WTC11 (cell line): ENCODE measurements at regions not wholly inside any gene's neighbourhood (a gene's known extent, or its start where the extent isn't known, plus 50 kb on each side); places are given as distances from the start of the nearest gene placed in this dataset.

Experiments used
- ATAC-seq: fragments of 200-7000 bp; cut with Tn5 transposase; 2 replicates; pipeline ENCODE4 v1.10.0; 2021; ENCODE audit warnings: mild to moderate bottlenecking, moderate library complexity
- CTCF ChIA-PET: fragments of 300-600 bp; sonication (Branson Sonifier 250); formaldehyde crosslinking; loops from one replicate; lab custom pipeline; 2021; ENCODE audit warnings: antibody characterized with exemption; lab: Charles Lee
- POLR2A ChIA-PET: fragments of 350-600 bp; sonication (Branson Sonifier 250); formaldehyde crosslinking; loops from one replicate; lab custom pipeline; 2021; ENCODE audit warnings: antibody characterized with exemption; lab: Charles Lee
- DNase-seq: peaks from one replicate; pipeline ENCODE4 v3.0.0; 2021; ENCODE audit warnings: low spot score
- H3K27ac Mint-ChIP-seq: 2 replicates; pipeline ENCODE4 v1.8.0; 2021; ENCODE audit warnings: mixed read lengths
- H3K27me3 Mint-ChIP-seq: 2 replicates; pipeline ENCODE4 v1.8.0; 2021; ENCODE audit warnings: low read depth, mild to moderate bottlenecking, moderate library complexity, mixed read lengths
- H3K36me3 Mint-ChIP-seq: 2 replicates; pipeline ENCODE4 v1.8.0; 2021; ENCODE audit warnings: mixed read lengths
- H3K4me1 Mint-ChIP-seq: 2 replicates; pipeline ENCODE4 v1.8.0; 2022; ENCODE audit warnings: mixed read lengths
- H3K4me3 Mint-ChIP-seq: 2 replicates; pipeline ENCODE4 v1.8.0; 2021; ENCODE audit warnings: mild to moderate bottlenecking, moderate library complexity, mixed read lengths
- H3K9me3 Mint-ChIP-seq: 2 replicates; pipeline ENCODE4 v1.8.0; 2021; ENCODE audit warnings: mixed read lengths
- EMX1 ChIP-seq: fragments of 250-450 bp; sonication (Bioruptor Pico); IDR thresholded peaks from 2 replicates; pipeline ENCODE4 v1.8.0; 2021; ENCODE audit warnings: mild to moderate bottlenecking
- GABPB1 ChIP-seq: sonication (generic); formaldehyde crosslinking; IDR thresholded peaks from 2 replicates; pipeline ENCODE4 v1.8.1; 2023; ENCODE audit warnings: mild to moderate bottlenecking, missing genetic modification reagents
- JUN ChIP-seq: sonication (generic); formaldehyde crosslinking; IDR thresholded peaks from 2 replicates; pipeline ENCODE4 v1.8.0; 2023; ENCODE audit warnings: mild to moderate bottlenecking, missing genetic modification reagents
- NFATC4 ChIP-seq: fragments of 250-450 bp; sonication (Bioruptor Pico); IDR thresholded peaks from 2 replicates; pipeline ENCODE4 v1.9.0; 2021; ENCODE audit warnings: mild to moderate bottlenecking
- OVOL2 ChIP-seq: fragments of 250-450 bp; sonication (Bioruptor Pico); IDR thresholded peaks from 2 replicates; pipeline ENCODE4 v1.9.0; 2021; ENCODE audit warnings: mild to moderate bottlenecking, borderline replicate concordance
- SMAD4 ChIP-seq: sonication (generic); formaldehyde crosslinking; IDR thresholded peaks from 2 replicates; pipeline ENCODE4 v1.8.0; 2022; ENCODE audit warnings: mild to moderate bottlenecking, missing genetic modification reagents
- ZNF121 ChIP-seq: sonication (generic); formaldehyde crosslinking; IDR thresholded peaks from 2 replicates; pipeline ENCODE4 v1.8.0; 2023; ENCODE audit warnings: missing genetic modification reagents
- ZNF219 ChIP-seq: sonication (generic); formaldehyde crosslinking; IDR thresholded peaks from 2 replicates; pipeline ENCODE4 v1.8.0; 2023; ENCODE audit warnings: missing genetic modification reagents, mild to moderate bottlenecking, borderline replicate concordance
- ZNF317 ChIP-seq: sonication (generic); formaldehyde crosslinking; IDR thresholded peaks from 2 replicates; pipeline ENCODE4 v1.8.1; 2023; ENCODE audit warnings: low read depth, mild to moderate bottlenecking, moderate library complexity, missing genetic modification reagents, borderline replicate concordance
- TF ChIP-seq, protein P1 (sequence below): fragments of 250-450 bp; sonication (Bioruptor Pico); IDR thresholded peaks from 2 replicates; pipeline ENCODE4 v1.9.0; 2021; ENCODE audit warnings: mild to moderate bottlenecking, borderline replicate concordance
- TF ChIP-seq, protein P2 (sequence below): fragments of 250-450 bp; sonication (Bioruptor Pico); IDR thresholded peaks from 2 replicates; pipeline ENCODE4 v1.9.0; 2021; ENCODE audit warnings: moderate library complexity, mild to moderate bottlenecking, inconsistent platforms, borderline replicate concordance
- TF ChIP-seq, protein P3 (sequence below): fragments of 250-450 bp; sonication (Bioruptor Pico); IDR thresholded peaks from 2 replicates; pipeline ENCODE4 v1.8.0; 2021; ENCODE audit warnings: mild to moderate bottlenecking
- TF ChIP-seq, protein P4 (sequence below): sonication (generic); formaldehyde crosslinking; IDR thresholded peaks from 2 replicates; pipeline ENCODE4 v1.8.0; 2022; ENCODE audit warnings: missing genetic modification reagents
- TF ChIP-seq, protein P5 (sequence below): sonication (generic); formaldehyde crosslinking; IDR thresholded peaks from 2 replicates; pipeline ENCODE4 v1.8.0; 2022; ENCODE audit warnings: mild to moderate bottlenecking, missing genetic modification reagents
- TF ChIP-seq, protein P6 (sequence below): sonication (generic); formaldehyde crosslinking; IDR thresholded peaks from 2 replicates; pipeline ENCODE4 v1.8.0; 2023; ENCODE audit warnings: mild to moderate bottlenecking, missing genetic modification reagents
- TF ChIP-seq, protein P7 (sequence below): sonication (generic); formaldehyde crosslinking; IDR thresholded peaks from 2 replicates; pipeline ENCODE4 v1.8.1; 2022; ENCODE audit warnings: mild to moderate bottlenecking, missing genetic modification reagents, moderate library complexity, borderline replicate concordance
- TF ChIP-seq, protein P8 (sequence below): sonication (generic); formaldehyde crosslinking; IDR thresholded peaks from 2 replicates; pipeline ENCODE4 v1.8.0; 2022; ENCODE audit warnings: mild to moderate bottlenecking, missing genetic modification reagents

DNA sequence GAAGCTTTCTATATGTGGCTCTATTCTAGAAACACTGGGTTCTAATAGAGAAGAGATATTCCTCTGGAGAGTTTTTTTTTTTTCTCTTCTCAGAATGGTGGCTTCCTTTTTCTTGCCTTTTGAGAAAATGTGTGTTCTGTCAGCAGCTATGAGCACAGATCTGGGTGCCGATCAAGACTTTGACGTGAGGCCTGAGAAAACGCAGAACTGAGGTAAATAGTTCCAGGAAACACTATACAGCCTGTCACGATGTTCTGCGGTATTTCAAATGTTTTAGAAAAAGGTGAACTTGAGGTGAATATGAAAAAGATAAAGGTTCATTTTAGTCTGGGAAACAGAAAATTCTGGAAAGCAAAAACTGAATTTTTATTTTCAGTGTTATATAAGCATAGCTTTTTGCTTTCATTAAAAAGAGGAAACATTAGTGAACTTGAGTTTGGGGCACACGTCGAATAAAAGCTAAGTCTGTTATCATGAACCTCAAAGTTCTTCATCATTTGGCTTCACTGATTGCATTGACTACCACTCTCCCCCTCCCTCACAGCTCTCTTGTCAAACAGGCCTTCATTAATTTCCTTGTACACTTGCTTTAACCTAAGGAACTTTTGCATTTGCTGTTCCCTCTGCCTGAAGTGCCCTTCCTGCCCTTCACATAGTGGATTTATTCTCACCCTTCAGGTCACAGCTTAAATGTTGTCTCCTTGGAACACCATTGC, 265.1 kb downstream of the NFKBIZ start (continued):
- TF ChIP-seq, protein P1, sequence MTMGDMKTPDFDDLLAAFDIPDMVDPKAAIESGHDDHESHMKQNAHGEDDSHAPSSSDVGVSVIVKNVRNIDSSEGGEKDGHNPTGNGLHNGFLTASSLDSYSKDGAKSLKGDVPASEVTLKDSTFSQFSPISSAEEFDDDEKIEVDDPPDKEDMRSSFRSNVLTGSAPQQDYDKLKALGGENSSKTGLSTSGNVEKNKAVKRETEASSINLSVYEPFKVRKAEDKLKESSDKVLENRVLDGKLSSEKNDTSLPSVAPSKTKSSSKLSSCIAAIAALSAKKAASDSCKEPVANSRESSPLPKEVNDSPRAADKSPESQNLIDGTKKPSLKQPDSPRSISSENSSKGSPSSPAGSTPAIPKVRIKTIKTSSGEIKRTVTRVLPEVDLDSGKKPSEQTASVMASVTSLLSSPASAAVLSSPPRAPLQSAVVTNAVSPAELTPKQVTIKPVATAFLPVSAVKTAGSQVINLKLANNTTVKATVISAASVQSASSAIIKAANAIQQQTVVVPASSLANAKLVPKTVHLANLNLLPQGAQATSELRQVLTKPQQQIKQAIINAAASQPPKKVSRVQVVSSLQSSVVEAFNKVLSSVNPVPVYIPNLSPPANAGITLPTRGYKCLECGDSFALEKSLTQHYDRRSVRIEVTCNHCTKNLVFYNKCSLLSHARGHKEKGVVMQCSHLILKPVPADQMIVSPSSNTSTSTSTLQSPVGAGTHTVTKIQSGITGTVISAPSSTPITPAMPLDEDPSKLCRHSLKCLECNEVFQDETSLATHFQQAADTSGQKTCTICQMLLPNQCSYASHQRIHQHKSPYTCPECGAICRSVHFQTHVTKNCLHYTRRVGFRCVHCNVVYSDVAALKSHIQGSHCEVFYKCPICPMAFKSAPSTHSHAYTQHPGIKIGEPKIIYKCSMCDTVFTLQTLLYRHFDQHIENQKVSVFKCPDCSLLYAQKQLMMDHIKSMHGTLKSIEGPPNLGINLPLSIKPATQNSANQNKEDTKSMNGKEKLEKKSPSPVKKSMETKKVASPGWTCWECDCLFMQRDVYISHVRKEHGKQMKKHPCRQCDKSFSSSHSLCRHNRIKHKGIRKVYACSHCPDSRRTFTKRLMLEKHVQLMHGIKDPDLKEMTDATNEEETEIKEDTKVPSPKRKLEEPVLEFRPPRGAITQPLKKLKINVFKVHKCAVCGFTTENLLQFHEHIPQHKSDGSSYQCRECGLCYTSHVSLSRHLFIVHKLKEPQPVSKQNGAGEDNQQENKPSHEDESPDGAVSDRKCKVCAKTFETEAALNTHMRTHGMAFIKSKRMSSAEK (CRISPR knock-in tag), result no peak
- TF ChIP-seq, protein P2, sequence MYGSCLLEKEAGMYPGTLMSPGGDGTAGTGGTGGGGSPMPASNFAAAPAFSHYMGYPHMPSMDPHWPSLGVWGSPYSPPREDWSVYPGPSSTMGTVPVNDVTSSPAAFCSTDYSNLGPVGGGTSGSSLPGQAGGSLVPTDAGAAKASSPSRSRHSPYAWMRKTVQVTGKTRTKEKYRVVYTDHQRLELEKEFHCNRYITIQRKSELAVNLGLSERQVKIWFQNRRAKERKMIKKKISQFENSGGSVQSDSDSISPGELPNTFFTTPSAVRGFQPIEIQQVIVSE (CRISPR knock-in tag), result no peak
- TF ChIP-seq NFATC4 (CRISPR knock-in tag), result no peak
- TF ChIP-seq, protein P3, sequence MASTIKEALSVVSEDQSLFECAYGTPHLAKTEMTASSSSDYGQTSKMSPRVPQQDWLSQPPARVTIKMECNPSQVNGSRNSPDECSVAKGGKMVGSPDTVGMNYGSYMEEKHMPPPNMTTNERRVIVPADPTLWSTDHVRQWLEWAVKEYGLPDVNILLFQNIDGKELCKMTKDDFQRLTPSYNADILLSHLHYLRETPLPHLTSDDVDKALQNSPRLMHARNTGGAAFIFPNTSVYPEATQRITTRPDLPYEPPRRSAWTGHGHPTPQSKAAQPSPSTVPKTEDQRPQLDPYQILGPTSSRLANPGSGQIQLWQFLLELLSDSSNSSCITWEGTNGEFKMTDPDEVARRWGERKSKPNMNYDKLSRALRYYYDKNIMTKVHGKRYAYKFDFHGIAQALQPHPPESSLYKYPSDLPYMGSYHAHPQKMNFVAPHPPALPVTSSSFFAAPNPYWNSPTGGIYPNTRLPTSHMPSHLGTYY (CRISPR knock-in tag), result no peak
- TF ChIP-seq, protein P4, sequence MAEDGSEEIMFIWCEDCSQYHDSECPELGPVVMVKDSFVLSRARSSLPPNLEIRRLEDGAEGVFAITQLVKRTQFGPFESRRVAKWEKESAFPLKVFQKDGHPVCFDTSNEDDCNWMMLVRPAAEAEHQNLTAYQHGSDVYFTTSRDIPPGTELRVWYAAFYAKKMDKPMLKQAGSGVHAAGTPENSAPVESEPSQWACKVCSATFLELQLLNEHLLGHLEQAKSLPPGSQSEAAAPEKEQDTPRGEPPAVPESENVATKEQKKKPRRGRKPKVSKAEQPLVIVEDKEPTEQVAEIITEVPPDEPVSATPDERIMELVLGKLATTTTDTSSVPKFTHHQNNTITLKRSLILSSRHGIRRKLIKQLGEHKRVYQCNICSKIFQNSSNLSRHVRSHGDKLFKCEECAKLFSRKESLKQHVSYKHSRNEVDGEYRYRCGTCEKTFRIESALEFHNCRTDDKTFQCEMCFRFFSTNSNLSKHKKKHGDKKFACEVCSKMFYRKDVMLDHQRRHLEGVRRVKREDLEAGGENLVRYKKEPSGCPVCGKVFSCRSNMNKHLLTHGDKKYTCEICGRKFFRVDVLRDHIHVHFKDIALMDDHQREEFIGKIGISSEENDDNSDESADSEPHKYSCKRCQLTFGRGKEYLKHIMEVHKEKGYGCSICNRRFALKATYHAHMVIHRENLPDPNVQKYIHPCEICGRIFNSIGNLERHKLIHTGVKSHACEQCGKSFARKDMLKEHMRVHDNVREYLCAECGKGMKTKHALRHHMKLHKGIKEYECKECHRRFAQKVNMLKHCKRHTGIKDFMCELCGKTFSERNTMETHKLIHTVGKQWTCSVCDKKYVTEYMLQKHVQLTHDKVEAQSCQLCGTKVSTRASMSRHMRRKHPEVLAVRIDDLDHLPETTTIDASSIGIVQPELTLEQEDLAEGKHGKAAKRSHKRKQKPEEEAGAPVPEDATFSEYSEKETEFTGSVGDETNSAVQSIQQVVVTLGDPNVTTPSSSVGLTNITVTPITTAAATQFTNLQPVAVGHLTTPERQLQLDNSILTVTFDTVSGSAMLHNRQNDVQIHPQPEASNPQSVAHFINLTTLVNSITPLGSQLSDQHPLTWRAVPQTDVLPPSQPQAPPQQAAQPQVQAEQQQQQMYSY, result no peak
- TF ChIP-seq, protein P5, sequence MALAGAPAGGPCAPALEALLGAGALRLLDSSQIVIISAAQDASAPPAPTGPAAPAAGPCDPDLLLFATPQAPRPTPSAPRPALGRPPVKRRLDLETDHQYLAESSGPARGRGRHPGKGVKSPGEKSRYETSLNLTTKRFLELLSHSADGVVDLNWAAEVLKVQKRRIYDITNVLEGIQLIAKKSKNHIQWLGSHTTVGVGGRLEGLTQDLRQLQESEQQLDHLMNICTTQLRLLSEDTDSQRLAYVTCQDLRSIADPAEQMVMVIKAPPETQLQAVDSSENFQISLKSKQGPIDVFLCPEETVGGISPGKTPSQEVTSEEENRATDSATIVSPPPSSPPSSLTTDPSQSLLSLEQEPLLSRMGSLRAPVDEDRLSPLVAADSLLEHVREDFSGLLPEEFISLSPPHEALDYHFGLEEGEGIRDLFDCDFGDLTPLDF (CRISPR knock-in tag), result no peak
- TF ChIP-seq ZNF317 (CRISPR knock-in tag), result no peak
- TF ChIP-seq, protein P6, sequence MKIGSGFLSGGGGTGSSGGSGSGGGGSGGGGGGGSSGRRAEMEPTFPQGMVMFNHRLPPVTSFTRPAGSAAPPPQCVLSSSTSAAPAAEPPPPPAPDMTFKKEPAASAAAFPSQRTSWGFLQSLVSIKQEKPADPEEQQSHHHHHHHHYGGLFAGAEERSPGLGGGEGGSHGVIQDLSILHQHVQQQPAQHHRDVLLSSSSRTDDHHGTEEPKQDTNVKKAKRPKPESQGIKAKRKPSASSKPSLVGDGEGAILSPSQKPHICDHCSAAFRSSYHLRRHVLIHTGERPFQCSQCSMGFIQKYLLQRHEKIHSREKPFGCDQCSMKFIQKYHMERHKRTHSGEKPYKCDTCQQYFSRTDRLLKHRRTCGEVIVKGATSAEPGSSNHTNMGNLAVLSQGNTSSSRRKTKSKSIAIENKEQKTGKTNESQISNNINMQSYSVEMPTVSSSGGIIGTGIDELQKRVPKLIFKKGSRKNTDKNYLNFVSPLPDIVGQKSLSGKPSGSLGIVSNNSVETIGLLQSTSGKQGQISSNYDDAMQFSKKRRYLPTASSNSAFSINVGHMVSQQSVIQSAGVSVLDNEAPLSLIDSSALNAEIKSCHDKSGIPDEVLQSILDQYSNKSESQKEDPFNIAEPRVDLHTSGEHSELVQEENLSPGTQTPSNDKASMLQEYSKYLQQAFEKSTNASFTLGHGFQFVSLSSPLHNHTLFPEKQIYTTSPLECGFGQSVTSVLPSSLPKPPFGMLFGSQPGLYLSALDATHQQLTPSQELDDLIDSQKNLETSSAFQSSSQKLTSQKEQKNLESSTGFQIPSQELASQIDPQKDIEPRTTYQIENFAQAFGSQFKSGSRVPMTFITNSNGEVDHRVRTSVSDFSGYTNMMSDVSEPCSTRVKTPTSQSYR (CRISPR knock-in tag), result no peak
- TF ChIP-seq JUN (CRISPR knock-in tag), result no peak

DNA sequence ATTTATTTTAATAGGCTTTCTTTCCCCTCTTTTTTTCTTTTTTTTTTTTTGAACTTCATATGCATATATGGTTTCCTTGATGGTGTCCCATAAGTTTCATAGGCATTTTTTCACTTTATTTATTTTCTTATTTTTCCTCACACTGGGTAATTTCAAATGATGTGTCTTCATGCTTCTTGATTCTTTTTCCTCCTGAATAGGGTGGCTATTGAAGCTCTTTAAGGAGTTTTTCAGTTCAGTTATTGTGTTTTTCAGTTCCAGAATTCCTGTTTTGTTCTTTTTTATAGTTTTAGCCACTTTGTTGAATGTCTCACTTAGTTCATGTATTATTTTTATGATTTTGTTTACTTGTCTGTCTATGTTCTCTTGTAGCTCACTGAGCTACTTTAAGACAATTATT, 273.2 kb downstream of the NFKBIZ start:
- POLR2A ChIA-PET, result no interaction called here
- CTCF ChIA-PET, result no interaction called here
- peaks cover 9% of the 10 kb centered on the region for H3K36me3 Mint-ChIP-seq

More for the DNA sequence above, 273.2 kb downstream of the NFKBIZ start:
- TF ChIP-seq EMX1 (CRISPR knock-in tag) (no peak), ZNF219 (no peak), GABPB1 (no peak), SMAD4 (CRISPR knock-in tag) (no peak), ZNF121 (no peak), OVOL2 (no peak)
- TF ChIP-seq, protein P7, sequence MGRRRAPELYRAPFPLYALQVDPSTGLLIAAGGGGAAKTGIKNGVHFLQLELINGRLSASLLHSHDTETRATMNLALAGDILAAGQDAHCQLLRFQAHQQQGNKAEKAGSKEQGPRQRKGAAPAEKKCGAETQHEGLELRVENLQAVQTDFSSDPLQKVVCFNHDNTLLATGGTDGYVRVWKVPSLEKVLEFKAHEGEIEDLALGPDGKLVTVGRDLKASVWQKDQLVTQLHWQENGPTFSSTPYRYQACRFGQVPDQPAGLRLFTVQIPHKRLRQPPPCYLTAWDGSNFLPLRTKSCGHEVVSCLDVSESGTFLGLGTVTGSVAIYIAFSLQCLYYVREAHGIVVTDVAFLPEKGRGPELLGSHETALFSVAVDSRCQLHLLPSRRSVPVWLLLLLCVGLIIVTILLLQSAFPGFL, result no peak
- TF ChIP-seq, protein P8, sequence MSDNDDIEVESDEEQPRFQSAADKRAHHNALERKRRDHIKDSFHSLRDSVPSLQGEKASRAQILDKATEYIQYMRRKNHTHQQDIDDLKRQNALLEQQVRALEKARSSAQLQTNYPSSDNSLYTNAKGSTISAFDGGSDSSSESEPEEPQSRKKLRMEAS (CRISPR knock-in tag), result no peak
- Mint-ChIP-seq H3K9me3 (peaks cover 18% of the 10 kb centered on the region), H3K4me3 (no peak overlapping the region), H3K27me3 (no peaks in the 10 kb centered on the region), H3K4me1 (no peaks in the 10 kb centered on the region), H3K27ac (no peak overlapping the region)
- no peak for DNase-seq
- no peak for ATAC-seq
